Gastroesophageal sphincter (tissue), 3 donors: ENCODE measurements at regions not wholly inside any gene's neighbourhood (a gene's known extent, or its start where the extent isn't known, plus 50 kb on each side); places are given as distances from the start of the nearest gene placed in this dataset.

Source experiments
- POLR2A ChIP-seq, 2 donors: fragments of 450-650 bp; IDR thresholded peaks; one replicate each; pipeline ENCODE4 v1.6.1; 2017; ENCODE audit warnings: antibody characterized with exemption in 2 of 2, mild to moderate bottlenecking in 2 of 2, moderate library complexity in 1 of 2
- POLR2AphosphoS5 ChIP-seq: sonication (generic); formaldehyde crosslinking; IDR thresholded peaks from one replicate; pipeline ENCODE4 v1.6.1; 2017; ENCODE audit warnings: antibody characterized with exemption
- TF ChIP-seq, protein P1 (sequence below), 4 experiments: fragments of 200-600 bp in 2 of 4; fragments of 450-650 bp in 2 of 4; sonication (generic) in 1 of 4; IDR thresholded peaks; one replicate each; pipeline ENCODE4 v1.5.1; 2017 to 2019; ENCODE audit warnings: antibody characterized with exemption in 4 of 4, mild to moderate bottlenecking in 2 of 4, moderate library complexity in 2 of 4

- TF ChIP-seq POLR2A (IDR thresholded peaks at IDR 0.05) (no peak), POLR2AphosphoS5 (no peak)
- TF ChIP-seq, protein P1, sequence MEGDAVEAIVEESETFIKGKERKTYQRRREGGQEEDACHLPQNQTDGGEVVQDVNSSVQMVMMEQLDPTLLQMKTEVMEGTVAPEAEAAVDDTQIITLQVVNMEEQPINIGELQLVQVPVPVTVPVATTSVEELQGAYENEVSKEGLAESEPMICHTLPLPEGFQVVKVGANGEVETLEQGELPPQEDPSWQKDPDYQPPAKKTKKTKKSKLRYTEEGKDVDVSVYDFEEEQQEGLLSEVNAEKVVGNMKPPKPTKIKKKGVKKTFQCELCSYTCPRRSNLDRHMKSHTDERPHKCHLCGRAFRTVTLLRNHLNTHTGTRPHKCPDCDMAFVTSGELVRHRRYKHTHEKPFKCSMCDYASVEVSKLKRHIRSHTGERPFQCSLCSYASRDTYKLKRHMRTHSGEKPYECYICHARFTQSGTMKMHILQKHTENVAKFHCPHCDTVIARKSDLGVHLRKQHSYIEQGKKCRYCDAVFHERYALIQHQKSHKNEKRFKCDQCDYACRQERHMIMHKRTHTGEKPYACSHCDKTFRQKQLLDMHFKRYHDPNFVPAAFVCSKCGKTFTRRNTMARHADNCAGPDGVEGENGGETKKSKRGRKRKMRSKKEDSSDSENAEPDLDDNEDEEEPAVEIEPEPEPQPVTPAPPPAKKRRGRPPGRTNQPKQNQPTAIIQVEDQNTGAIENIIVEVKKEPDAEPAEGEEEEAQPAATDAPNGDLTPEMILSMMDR (IDR thresholded peaks at IDR 0.05): no peak
Observed at GRCh38 chr20:48107560-48107959, 322.3 kb upstream of the SULF2 start.
